HL-60 (cell line): ENCODE measurements at regions not wholly inside any gene's neighbourhood (a gene's known extent, or its start where the extent isn't known, plus 50 kb on each side); places are given as distances from the start of the nearest gene placed in this dataset.

Source experiments
- DNase-seq, 2 experiments: peaks; one replicate each; pipeline ENCODE4 v3.0.0-alpha.2; 2010 to 2020; ENCODE audit warnings: low read depth in 1 of 2, low spot score in 1 of 2
- H3K27ac ChIP-seq: fragments of 250-450 bp; sonication (Bioruptor Pico); replicated peaks from 2 replicates; pipeline ENCODE4 v1.5.1; 2020; ENCODE audit warnings: mild to moderate bottlenecking, moderate library complexity
- H3K27me3 ChIP-seq: fragments of 250-450 bp; sonication (Bioruptor Pico); 2 replicates; pipeline ENCODE4 v1.5.1; 2021; ENCODE audit warnings: mild to moderate bottlenecking, moderate library complexity; ENCODE audit not compliant: insufficient read depth, poor library complexity, severe bottlenecking
- H3K4me3 ChIP-seq: replicated peaks from 2 replicates; pipeline ENCODE4 v1.5.1; 2011; ENCODE audit warnings: mild to moderate bottlenecking, control low read depth, low read length; ENCODE audit not compliant: insufficient read depth
- CTCF ChIP-seq: IDR thresholded peaks from one replicate; pipeline ENCODE4 v1.5.1; 2011; ENCODE audit warnings: low read length, control low read depth, inconsistent platforms; ENCODE audit not compliant: insufficient read depth
- GABPA ChIP-seq: IDR thresholded peaks from 2 replicates; pipeline ENCODE4 v1.6.1; 2012; ENCODE audit warnings: low read depth
- POLR2AphosphoS5 ChIP-seq: IDR thresholded peaks from 2 replicates; pipeline ENCODE4 v1.6.1; 2012; ENCODE audit warnings: low read depth
- REST ChIP-seq: IDR thresholded peaks from 2 replicates; pipeline ENCODE4 v1.6.1; 2012; ENCODE audit warnings: low read depth; ENCODE audit not compliant: insufficient replicate concordance
- SPI1 ChIP-seq: IDR thresholded peaks from 2 replicates; pipeline ENCODE4 v1.6.1; 2012; ENCODE audit warnings: low read depth, mild to moderate bottlenecking, borderline replicate concordance

- no peak overlapping the region for H3K4me3 ChIP-seq
- no peaks in the 10 kb centered on the region for H3K27me3 ChIP-seq
- H3K27ac ChIP-seq = no peak overlapping the region
- TF ChIP-seq GABPA = no peak
- no peak for TF ChIP-seq POLR2AphosphoS5
- TF ChIP-seq REST = no peak
- no peak for TF ChIP-seq CTCF
- TF ChIP-seq SPI1 = no peak
- no peak for DNase-seq
Measured at GRCh38 chr5:155475318-155475717, 461.8 kb downstream of the KIF4B start.

GRCh38 chr5:155480731-155481131 is 467.2 kb downstream of the KIF4B start:
- H3K4me3 ChIP-seq = no peak overlapping the region
- H3K27ac ChIP-seq = no peak overlapping the region
- TF ChIP-seq GABPA (no peak), SPI1 (no peak), POLR2AphosphoS5 (no peak), REST (no peak), CTCF (no peak)
- no peak for DNase-seq
- H3K27me3 ChIP-seq = peaks cover 3% of the 10 kb centered on the region

- TF ChIP-seq CTCF = no peak
- no peak for TF ChIP-seq SPI1
- TF ChIP-seq POLR2AphosphoS5 = no peak
- TF ChIP-seq REST = no peak
- no peak for TF ChIP-seq GABPA
- Histone ChIP-seq H3K4me3 (no peak overlapping the region), H3K27me3 (peaks cover 3% of the 10 kb centered on the region), H3K27ac (no peak overlapping the region)
- no peak for DNase-seq
Measured at GRCh38 chr5:155481182-155481581, 467.6 kb downstream of the KIF4B start.
